IPS DF 6.9 (cell line): ENCODE measurements at regions not wholly inside any gene's neighbourhood (a gene's known extent, or its start where the extent isn't known, plus 50 kb on each side); places are given as distances from the start of the nearest gene placed in this dataset.
"Not testable (repeated sequence)": the region's sequence is repeated elsewhere in the genome, so short reads cannot be mapped to it uniquely, and the experiment has no call there.

Experiments used
- DNase-seq: peaks from one replicate; pipeline ENCODE4 v3.0.0-alpha.2; 2013; ENCODE audit warnings: low read depth, low spot score
- H3K27ac ChIP-seq: one replicate; pipeline ENCODE4 v1.5.1; 2013; ENCODE audit warnings: low read length, control low read depth
- H3K27me3 ChIP-seq: 2 replicates; pipeline ENCODE4 v1.6.1; 2013; ENCODE audit warnings: mild to moderate bottlenecking, low read length; ENCODE audit not compliant: control insufficient read depth, insufficient read depth
- H3K36me3 ChIP-seq: 2 replicates; pipeline ENCODE4 v1.6.1; 2013; ENCODE audit warnings: low read length; ENCODE audit not compliant: control insufficient read depth, insufficient read depth
- H3K4me1 ChIP-seq: 2 replicates; pipeline ENCODE4 v1.6.1; 2013; ENCODE audit warnings: low read length; ENCODE audit not compliant: control insufficient read depth, insufficient read depth
- H3K4me3 ChIP-seq: 2 replicates; pipeline ENCODE4 v1.5.1; 2013; ENCODE audit warnings: mild to moderate bottlenecking, low read length
- H3K9me3 ChIP-seq: 2 replicates; pipeline ENCODE4 v1.6.1; 2013; ENCODE audit warnings: low read length, inconsistent platforms; ENCODE audit not compliant: control insufficient read depth, insufficient read depth
- WGBS: extraction: QIAGEN DNeasy Blood & Tissue Kit; methylation state at CpG from one replicate; pipeline ENCODE4 v1.1.7; 2013; ENCODE audit warnings: mixed read lengths, missing lambda C conversion rate; ENCODE audit not compliant: insufficient read length, insufficient coverage; 5-methylcytosine and 5-hydroxymethylcytosine counted together

- DNase-seq, H3K4me1 ChIP-seq, H3K27ac ChIP-seq: not testable (repeated sequence)
These were observed 189.3 kb upstream of the EGLN3 start for GRCh38 chr14:34140127-34140526.

GRCh38 chr14:34139160-34140121, 188.6 kb upstream of the EGLN3 start:
- not testable (repeated sequence) for H3K27me3 ChIP-seq, H3K36me3 ChIP-seq, H3K4me3 ChIP-seq

More at GRCh38 chr14:34140127-34140526, 189.3 kb upstream of the EGLN3 start:
- not testable (repeated sequence) for H3K27me3 ChIP-seq, H3K9me3 ChIP-seq, H3K4me3 ChIP-seq, H3K36me3 ChIP-seq
- WGBS: no CpG with 5 or more reads among the region's 6 CpGs

GRCh38 chr14:34138175-34138574, 187.3 kb upstream of the EGLN3 start:
- no peak overlapping the region for H3K4me3 ChIP-seq
- H3K27ac ChIP-seq: no peak overlapping the region
- 0 out of 2 replicates have a peak, but pooled peaks cover 1% of the 10 kb centered on the region for H3K4me1 ChIP-seq
- DNase-seq: no peak
- no peaks in the 10 kb centered on the region for H3K9me3 ChIP-seq
- WGBS: no CpG with 5 or more reads among the region's 4 CpGs
- no peaks in the 10 kb centered on the region for H3K36me3 ChIP-seq
- H3K27me3 ChIP-seq: no peaks in the 10 kb centered on the region

More at GRCh38 chr14:34139160-34140121, 188.6 kb upstream of the EGLN3 start:
- no CpG with 5 or more reads among the region's 13 CpGs for WGBS
- H3K9me3 ChIP-seq, DNase-seq, H3K4me1 ChIP-seq, H3K27ac ChIP-seq: not testable (repeated sequence)

- H3K27me3 ChIP-seq: no peaks in the 10 kb centered on the region
- no peaks in the 10 kb centered on the region for H3K36me3 ChIP-seq
- no peak overlapping the region for H3K27ac ChIP-seq
- no CpG with 5 or more reads among the region's 3 CpGs for WGBS
- H3K4me3 ChIP-seq: no peak overlapping the region
- 0 out of 2 replicates have a peak, but pooled peaks cover 1% of the 10 kb centered on the region for H3K4me1 ChIP-seq
- DNase-seq: no peak
- no peaks in the 10 kb centered on the region for H3K9me3 ChIP-seq
These were observed 186.3 kb upstream of the EGLN3 start for GRCh38 chr14:34137001-34137745.

- Histone ChIP-seq H3K27ac (no peak overlapping the region), H3K4me1 (0 out of 2 replicates have a peak, but pooled peaks cover 1% of the 10 kb centered on the region), H3K4me3 (no peak overlapping the region), H3K36me3 (no peaks in the 10 kb centered on the region), H3K9me3 (no peaks in the 10 kb centered on the region), H3K27me3 (no peaks in the 10 kb centered on the region)
- WGBS: no CpG with 5 or more reads among the region's 7 CpGs
- DNase-seq: no peak
These were observed 184.6 kb upstream of the EGLN3 start for GRCh38 chr14:34135492-34135891.

GRCh38 chr14:34134484-34134883, 183.6 kb upstream of the EGLN3 start:
- Histone ChIP-seq H3K27ac (no peak overlapping the region), H3K27me3 (no peaks in the 10 kb centered on the region), H3K9me3 (no peaks in the 10 kb centered on the region), H3K4me3 (no peak overlapping the region), H3K36me3 (no peaks in the 10 kb centered on the region), H3K4me1 (0 out of 2 replicates have a peak, but pooled peaks cover 1% of the 10 kb centered on the region)
- WGBS: no CpG with 5 or more reads among the region's 3 CpGs
- DNase-seq: no peak

- Histone ChIP-seq H3K36me3 (no peaks in the 10 kb centered on the region), H3K9me3 (no peaks in the 10 kb centered on the region), H3K27ac (no peak overlapping the region), H3K4me3 (no peak overlapping the region), H3K4me1 (no peaks in the 10 kb centered on the region), H3K27me3 (no peaks in the 10 kb centered on the region)
- WGBS: no CpG with 5 or more reads among the region's 7 CpGs
- no peak for DNase-seq
These were observed 179.2 kb upstream of the EGLN3 start for GRCh38 chr14:34129927-34130552.

- H3K4me3 ChIP-seq: no peak overlapping the region
- no peaks in the 10 kb centered on the region for H3K27me3 ChIP-seq
- no peaks in the 10 kb centered on the region for H3K9me3 ChIP-seq
- DNase-seq: no peak
- no peak overlapping the region for H3K27ac ChIP-seq
- WGBS: no CpG with 5 or more reads among the region's 9 CpGs
- no peaks in the 10 kb centered on the region for H3K4me1 ChIP-seq
- no peaks in the 10 kb centered on the region for H3K36me3 ChIP-seq
These were observed 177.8 kb upstream of the EGLN3 start for GRCh38 chr14:34128665-34129064.

GRCh38 chr14:34126586-34126985, 175.7 kb upstream of the EGLN3 start:
- Histone ChIP-seq H3K4me3 (no peak overlapping the region), H3K27ac (no peak overlapping the region), H3K27me3 (no peaks in the 10 kb centered on the region), H3K36me3 (no peaks in the 10 kb centered on the region), H3K4me1 (no peaks in the 10 kb centered on the region), H3K9me3 (no peaks in the 10 kb centered on the region)
- DNase-seq: no peak
- WGBS: no CpG with 5 or more reads among the region's 4 CpGs

- Histone ChIP-seq H3K4me3 (no peak overlapping the region), H3K9me3 (no peaks in the 10 kb centered on the region), H3K4me1 (0 out of 2 replicates have a peak, but pooled peaks cover 1% of the 10 kb centered on the region), H3K36me3 (no peaks in the 10 kb centered on the region), H3K27me3 (no peaks in the 10 kb centered on the region), H3K27ac (no peak overlapping the region)
- DNase-seq: no peak
- no CpG with 5 or more reads among the region's 4 CpGs for WGBS
These were observed 173.7 kb upstream of the EGLN3 start for GRCh38 chr14:34124585-34124984.
